Amygdala (tissue), 56 donors: ENCODE measurements at regions not wholly inside any gene's neighbourhood (a gene's known extent, or its start where the extent isn't known, plus 50 kb on each side); places are given as distances from the start of the nearest gene placed in this dataset.

ENCODE experiments used
- DNase-seq, 56 donors: peaks; one replicate each; lab custom pipeline; 2025; lab: John Stamatoyannopoulos, UW

DNA sequence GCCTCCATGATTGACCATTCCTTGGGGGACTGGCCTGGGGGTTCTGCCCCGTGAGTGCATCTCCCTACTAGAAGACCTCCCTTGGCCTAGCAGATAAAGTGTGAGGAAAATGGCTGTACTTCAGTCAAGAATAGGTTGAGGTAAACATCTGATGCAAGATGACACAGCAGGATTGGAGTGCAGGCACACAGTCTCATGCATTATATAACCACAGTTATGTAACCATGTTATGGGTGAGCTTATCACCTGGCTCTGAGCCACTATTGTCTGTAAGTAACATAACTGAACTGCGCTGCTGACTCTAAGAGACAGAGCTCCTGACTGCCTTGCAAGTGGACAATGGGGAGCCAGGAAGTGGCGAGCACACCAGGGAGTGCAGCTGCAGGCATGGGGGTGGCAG lies 378.7 kb upstream of the ANO5 start:
- no peak for DNase-seq

DNA sequence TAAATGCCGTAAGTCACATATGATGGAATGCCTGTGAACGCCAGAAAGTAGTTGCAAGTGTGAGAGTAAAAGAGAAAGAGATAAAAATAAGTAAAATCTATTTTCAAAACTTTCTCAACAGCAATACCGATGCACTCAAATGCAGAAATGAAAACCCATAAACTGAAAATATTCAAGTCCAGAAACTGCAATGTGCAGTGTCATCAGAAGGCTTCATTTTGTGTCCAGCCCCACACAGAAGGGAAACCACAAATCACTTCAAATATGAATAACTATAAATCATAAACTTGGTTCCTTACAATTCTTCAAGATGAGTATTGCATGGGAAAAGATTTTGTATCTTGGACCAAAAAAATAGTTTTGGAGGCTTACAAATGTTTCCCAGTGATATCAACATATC lies 375.2 kb upstream of the ANO5 start:
- no peak for DNase-seq

GRCh38 chr11:21820176-21820575 lies 372.7 kb upstream of the ANO5 start:
- no peak for DNase-seq

DNA sequence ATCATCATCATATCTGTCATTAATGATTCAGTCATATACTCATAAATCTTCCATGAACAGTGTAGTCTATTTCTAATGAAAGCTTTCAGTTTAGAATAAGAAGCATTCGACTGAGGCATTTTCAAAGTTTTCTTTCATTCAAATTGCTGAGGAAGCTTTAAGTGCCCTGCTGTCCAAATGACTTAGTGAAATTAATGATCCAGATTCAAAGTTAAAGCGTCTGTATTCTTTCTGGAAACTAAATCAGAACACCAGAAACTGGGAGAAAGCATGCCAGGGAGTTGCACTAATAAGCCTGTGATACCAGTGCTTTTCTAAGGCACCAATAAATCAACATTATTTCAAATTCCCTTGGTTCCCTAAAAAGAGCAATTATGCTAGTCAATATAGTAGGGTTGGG lies 367.8 kb upstream of the ANO5 start:
- no peak for DNase-seq

DNA sequence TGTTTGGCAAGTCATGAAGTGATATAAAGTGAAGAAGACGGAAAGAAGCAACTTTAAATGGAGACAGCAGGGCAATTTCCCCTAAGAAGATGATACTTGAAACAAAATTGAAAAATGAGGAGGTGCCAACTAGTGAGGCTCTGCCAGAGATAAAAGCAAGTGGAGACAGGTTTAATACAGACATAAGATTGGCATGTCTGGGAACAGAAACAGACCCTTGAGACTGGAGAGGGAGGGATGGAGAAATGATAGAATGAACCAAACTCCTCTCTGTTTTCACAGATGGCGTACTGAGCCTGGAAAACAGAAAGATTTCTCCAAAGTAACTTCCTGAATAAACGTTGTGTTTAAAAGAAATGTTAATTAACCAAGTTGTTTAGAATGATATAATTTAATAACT lies 354.5 kb upstream of the ANO5 start:
- DNase-seq = no peak

DNA sequence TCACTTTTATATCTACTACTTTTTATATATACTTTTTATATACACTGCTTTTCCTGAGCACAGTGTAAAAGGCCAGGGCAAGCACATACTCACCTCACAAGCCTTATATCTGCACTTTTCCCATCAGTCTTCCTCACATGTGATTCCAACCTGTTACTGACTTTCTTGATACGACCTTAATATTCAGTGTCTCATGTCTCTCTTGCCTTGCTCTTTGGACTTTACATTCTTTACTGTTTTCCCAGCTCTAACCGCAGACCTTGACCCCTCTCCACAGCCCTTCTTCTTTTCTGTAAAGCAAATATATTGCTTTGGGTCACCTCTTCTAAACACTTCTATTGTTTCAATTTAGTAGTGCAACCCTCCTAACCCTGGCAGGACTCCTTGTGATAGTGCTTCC lies 353.1 kb upstream of the ANO5 start:
- no peak for DNase-seq

GRCh38 chr11:21861314-21861713 lies 331.6 kb upstream of the ANO5 start:
- no peak for DNase-seq

- DNase-seq = no peak
Measured at GRCh38 chr11:21865541-21865940, 327.3 kb upstream of the ANO5 start.

- no peak for DNase-seq
Measured at GRCh38 chr11:21866781-21867180, 326.1 kb upstream of the ANO5 start.

- no peak for DNase-seq
Measured at GRCh38 chr11:21877151-21877550, 315.7 kb upstream of the ANO5 start.

DNA sequence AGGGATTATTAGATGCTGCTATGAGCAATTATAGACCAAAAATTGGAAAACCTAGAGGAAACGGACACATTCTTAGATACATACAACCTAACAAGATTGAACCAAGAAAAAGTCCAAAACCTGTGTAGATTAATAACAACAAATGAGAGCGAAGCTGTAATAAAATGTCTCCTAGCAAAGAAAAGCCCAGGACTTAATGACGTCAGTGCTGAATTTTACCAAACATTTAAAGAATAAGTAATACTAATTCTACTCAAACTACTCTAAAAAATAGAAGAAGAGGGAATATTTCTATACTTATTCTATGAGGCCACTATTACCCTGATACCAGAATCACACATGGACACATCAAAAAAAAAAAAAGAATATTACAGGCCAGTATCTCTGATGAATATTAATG lies 309.5 kb upstream of the ANO5 start:
- DNase-seq = no peak

- DNase-seq = no peak
Measured at GRCh38 chr11:21888814-21889213, 304.1 kb upstream of the ANO5 start.

- no peak for DNase-seq
Measured at GRCh38 chr11:21892736-21893564, 299.9 kb upstream of the ANO5 start.

DNA sequence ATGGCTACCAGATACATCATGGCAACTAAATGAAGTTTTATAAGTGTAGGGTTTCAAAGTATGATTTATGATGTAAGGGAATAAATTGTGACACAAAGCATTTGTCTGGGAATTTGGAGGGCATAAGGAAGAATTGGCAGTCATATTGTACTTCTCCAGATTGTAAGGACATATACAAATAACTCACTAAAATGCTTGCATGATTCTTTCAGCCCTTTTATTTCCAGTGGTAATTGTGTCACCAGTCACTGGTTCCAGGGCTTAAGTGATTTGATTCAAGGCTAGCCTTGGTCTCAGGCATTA lies 299.4 kb upstream of the ANO5 start:
- no peak for DNase-seq

- DNase-seq = no peak
Measured at GRCh38 chr11:21894492-21894891, 298.4 kb upstream of the ANO5 start.

- no peak for DNase-seq
Measured at GRCh38 chr11:21895686-21896085, 297.2 kb upstream of the ANO5 start.

DNA sequence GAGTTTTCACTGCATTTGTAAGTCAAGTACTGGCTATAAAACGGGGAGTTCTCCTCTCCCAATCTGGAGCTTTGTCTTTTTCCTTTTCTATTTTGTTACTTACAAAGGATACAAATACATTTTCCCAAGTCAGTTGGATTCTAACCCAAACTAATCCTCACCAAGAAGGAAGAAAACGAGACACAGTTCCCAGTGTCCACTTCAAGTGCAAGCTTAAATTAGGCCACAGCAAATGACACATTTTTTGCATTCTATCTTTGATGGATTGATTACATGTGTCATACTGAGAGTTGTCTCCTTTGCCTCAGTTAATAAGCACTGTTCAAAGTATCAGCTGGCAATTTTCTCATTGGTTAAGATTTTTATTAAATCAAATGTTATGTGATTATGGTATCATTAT lies 296.7 kb upstream of the ANO5 start:
- DNase-seq = no peak

DNA sequence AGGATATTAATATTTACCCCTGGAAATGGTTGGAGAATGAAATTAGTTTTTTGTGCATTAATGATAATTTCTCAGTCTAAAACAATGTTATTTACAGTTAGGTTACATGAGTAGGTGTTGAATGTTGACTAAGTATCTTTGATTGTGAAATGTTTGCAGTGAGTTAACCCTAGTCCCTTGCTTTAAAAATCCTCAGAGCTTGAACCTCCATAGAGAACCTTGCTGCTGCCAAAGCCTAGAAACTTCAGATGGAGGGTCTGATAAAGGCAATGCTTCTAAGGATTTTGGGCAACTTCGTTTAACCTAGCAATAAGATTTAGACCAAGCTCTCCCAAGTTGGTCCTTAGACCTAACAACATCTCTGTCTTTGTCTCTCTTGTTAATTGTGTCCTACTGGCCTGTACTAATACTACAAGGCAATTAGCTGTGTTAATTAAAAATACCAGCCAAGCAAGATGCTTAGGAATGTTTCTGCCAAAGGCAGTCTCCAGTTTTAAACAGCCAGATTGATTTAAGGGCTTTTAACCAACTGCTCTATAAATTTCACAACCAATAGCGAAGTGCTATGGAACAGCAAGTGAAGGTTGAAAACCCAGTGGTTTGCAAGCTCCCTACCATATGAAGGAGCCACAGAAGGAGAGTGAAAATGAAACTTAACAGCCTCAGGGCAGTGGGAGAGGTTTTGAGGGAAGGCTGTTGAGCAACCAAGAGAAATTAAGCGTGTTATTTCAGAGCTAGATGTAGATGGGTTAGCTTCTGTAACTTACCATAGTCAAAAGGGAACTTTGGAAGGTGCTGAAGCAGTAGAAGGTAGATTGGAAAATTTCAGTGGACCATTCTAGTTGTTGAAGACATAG lies 295.9 kb upstream of the ANO5 start:
- no peak for DNase-seq

GRCh38 chr11:21897752-21898151 lies 295.1 kb upstream of the ANO5 start:
- DNase-seq = no peak

GRCh38 chr11:21908211-21908610 lies 284.7 kb upstream of the ANO5 start:
- DNase-seq = no peak

GRCh38 chr11:21909145-21909544 lies 283.7 kb upstream of the ANO5 start:
- DNase-seq = no peak

GRCh38 chr11:21911061-21911460 lies 281.8 kb upstream of the ANO5 start:
- no peak for DNase-seq
